Liver (tissue), 2 donors: ENCODE measurements at regions not wholly inside any gene's neighbourhood (a gene's known extent, or its start where the extent isn't known, plus 50 kb on each side); places are given as distances from the start of the nearest gene placed in this dataset.

Source experiments
- YY1 ChIP-seq: IDR thresholded peaks from 2 replicates; pipeline ENCODE4 v1.6.1; 2016; ENCODE audit warnings: antibody characterized with exemption, mild to moderate bottlenecking
- TF ChIP-seq, protein P1 (sequence below): fragments of 150-350 bp; IDR thresholded peaks from 2 replicates; pipeline ENCODE4 v1.5.1; 2017; ENCODE audit warnings: improper control_type of control experiment, low read depth, low read length; ENCODE audit not compliant: missing input control
- TF ChIP-seq, protein P2 (sequence below): IDR thresholded peaks from 2 replicates; pipeline ENCODE4 v1.6.1; 2016; ENCODE audit warnings: antibody characterized with exemption, mild to moderate bottlenecking
- donor health status: healthy.

GRCh38 chr13:112131713-112132113, 64.8 kb downstream of the SOX1 start:
- TF ChIP-seq, protein P1, sequence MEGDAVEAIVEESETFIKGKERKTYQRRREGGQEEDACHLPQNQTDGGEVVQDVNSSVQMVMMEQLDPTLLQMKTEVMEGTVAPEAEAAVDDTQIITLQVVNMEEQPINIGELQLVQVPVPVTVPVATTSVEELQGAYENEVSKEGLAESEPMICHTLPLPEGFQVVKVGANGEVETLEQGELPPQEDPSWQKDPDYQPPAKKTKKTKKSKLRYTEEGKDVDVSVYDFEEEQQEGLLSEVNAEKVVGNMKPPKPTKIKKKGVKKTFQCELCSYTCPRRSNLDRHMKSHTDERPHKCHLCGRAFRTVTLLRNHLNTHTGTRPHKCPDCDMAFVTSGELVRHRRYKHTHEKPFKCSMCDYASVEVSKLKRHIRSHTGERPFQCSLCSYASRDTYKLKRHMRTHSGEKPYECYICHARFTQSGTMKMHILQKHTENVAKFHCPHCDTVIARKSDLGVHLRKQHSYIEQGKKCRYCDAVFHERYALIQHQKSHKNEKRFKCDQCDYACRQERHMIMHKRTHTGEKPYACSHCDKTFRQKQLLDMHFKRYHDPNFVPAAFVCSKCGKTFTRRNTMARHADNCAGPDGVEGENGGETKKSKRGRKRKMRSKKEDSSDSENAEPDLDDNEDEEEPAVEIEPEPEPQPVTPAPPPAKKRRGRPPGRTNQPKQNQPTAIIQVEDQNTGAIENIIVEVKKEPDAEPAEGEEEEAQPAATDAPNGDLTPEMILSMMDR, result no peak
- TF ChIP-seq YY1, result no peak
- TF ChIP-seq, protein P2, sequence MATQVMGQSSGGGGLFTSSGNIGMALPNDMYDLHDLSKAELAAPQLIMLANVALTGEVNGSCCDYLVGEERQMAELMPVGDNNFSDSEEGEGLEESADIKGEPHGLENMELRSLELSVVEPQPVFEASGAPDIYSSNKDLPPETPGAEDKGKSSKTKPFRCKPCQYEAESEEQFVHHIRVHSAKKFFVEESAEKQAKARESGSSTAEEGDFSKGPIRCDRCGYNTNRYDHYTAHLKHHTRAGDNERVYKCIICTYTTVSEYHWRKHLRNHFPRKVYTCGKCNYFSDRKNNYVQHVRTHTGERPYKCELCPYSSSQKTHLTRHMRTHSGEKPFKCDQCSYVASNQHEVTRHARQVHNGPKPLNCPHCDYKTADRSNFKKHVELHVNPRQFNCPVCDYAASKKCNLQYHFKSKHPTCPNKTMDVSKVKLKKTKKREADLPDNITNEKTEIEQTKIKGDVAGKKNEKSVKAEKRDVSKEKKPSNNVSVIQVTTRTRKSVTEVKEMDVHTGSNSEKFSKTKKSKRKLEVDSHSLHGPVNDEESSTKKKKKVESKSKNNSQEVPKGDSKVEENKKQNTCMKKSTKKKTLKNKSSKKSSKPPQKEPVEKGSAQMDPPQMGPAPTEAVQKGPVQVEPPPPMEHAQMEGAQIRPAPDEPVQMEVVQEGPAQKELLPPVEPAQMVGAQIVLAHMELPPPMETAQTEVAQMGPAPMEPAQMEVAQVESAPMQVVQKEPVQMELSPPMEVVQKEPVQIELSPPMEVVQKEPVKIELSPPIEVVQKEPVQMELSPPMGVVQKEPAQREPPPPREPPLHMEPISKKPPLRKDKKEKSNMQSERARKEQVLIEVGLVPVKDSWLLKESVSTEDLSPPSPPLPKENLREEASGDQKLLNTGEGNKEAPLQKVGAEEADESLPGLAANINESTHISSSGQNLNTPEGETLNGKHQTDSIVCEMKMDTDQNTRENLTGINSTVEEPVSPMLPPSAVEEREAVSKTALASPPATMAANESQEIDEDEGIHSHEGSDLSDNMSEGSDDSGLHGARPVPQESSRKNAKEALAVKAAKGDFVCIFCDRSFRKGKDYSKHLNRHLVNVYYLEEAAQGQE, result no peak
